H9 (cell line): ENCODE measurements at regions not wholly inside any gene's neighbourhood (a gene's known extent, or its start where the extent isn't known, plus 50 kb on each side); places are given as distances from the start of the nearest gene placed in this dataset.

Source experiments
- DNase-seq: peaks from one replicate; pipeline ENCODE4 v3.0.0-alpha.2; 2017
- H2AFZ ChIP-seq: one replicate; pipeline ENCODE4 v1.6.1; 2013; ENCODE audit warnings: mild to moderate bottlenecking, low read length, control low read depth, moderate library complexity
- H2AK5ac ChIP-seq: 2 replicates; pipeline ENCODE4 v1.6.1; 2013; ENCODE audit warnings: low read length, control low read depth, mixed read lengths; ENCODE audit not compliant: insufficient read length
- H2BK120ac ChIP-seq: one replicate; pipeline ENCODE4 v1.6.1; 2013; ENCODE audit warnings: low read depth, mild to moderate bottlenecking, low read length, control low read depth, inconsistent platforms; ENCODE audit not compliant: poor library complexity, severe bottlenecking
- H2BK12ac ChIP-seq: 2 replicates; pipeline ENCODE4 v1.6.1; 2013; ENCODE audit warnings: low read length, control low read depth, mixed read lengths, low read depth; ENCODE audit not compliant: insufficient read length
- H2BK15ac ChIP-seq: 2 replicates; pipeline ENCODE4 v1.6.1; 2013; ENCODE audit warnings: low read depth, low read length, control low read depth
- H2BK20ac ChIP-seq: one replicate; pipeline ENCODE4 v1.6.1; 2013; ENCODE audit warnings: low read depth, mild to moderate bottlenecking, low read length, control low read depth, inconsistent platforms; ENCODE audit not compliant: poor library complexity, severe bottlenecking
- H2BK5ac ChIP-seq: 2 replicates; pipeline ENCODE4 v1.6.1; 2013; ENCODE audit warnings: low read length, control low read depth, mixed read lengths; ENCODE audit not compliant: insufficient read length
- H3K14ac ChIP-seq: 2 replicates; pipeline ENCODE4 v1.6.1; 2013; ENCODE audit warnings: low read length, control low read depth; ENCODE audit not compliant: insufficient read depth
- H3K18ac ChIP-seq: 2 replicates; pipeline ENCODE4 v1.6.1; 2013; ENCODE audit warnings: low read depth, mild to moderate bottlenecking, mixed read lengths, low read length, control low read depth; ENCODE audit not compliant: insufficient read length
- H3K23ac ChIP-seq: 2 replicates; pipeline ENCODE4 v1.6.1; 2013; ENCODE audit warnings: low read length, control low read depth, mixed read lengths, low read depth; ENCODE audit not compliant: insufficient read length
- H3K23me2 ChIP-seq: 2 replicates; pipeline ENCODE4 v1.6.1; 2013; ENCODE audit warnings: low read depth, mild to moderate bottlenecking, mixed read lengths, low read length, control low read depth; ENCODE audit not compliant: insufficient read length, poor library complexity, severe bottlenecking
- H3K27ac ChIP-seq: 2 replicates; pipeline ENCODE4 v1.5.1; 2013; ENCODE audit warnings: low read length, control low read depth, mixed read lengths, low read depth; ENCODE audit not compliant: insufficient read length
- H3K27me3 ChIP-seq: 2 replicates; pipeline ENCODE4 v1.6.1; 2013; ENCODE audit warnings: low read length, control low read depth, inconsistent platforms; ENCODE audit not compliant: insufficient read depth
- H3K4ac ChIP-seq: 2 replicates; pipeline ENCODE4 v1.6.1; 2013; ENCODE audit warnings: low read depth, mild to moderate bottlenecking, control low read depth, inconsistent platforms, low read length, moderate library complexity
- H3K4me1 ChIP-seq: 2 replicates; pipeline ENCODE4 v1.6.1; 2013; ENCODE audit warnings: low read length, control low read depth, inconsistent platforms; ENCODE audit not compliant: insufficient read depth
- H3K4me2 ChIP-seq: 2 replicates; pipeline ENCODE4 v1.6.1; 2013; ENCODE audit warnings: low read length, control low read depth, mixed read lengths; ENCODE audit not compliant: insufficient read length, insufficient read depth
- H3K56ac ChIP-seq: 2 replicates; pipeline ENCODE4 v1.6.1; 2013; ENCODE audit warnings: low read depth, mild to moderate bottlenecking, mixed read lengths, low read length, control low read depth; ENCODE audit not compliant: insufficient read length
- H3K79me1 ChIP-seq: 2 replicates; pipeline ENCODE4 v1.6.1; 2013; ENCODE audit warnings: low read depth, mild to moderate bottlenecking, moderate library complexity, low read length, control low read depth, inconsistent platforms; ENCODE audit not compliant: insufficient read depth, poor library complexity, severe bottlenecking
- H3K79me2 ChIP-seq: 2 replicates; pipeline ENCODE4 v1.6.1; 2013; ENCODE audit warnings: low read length, control low read depth, inconsistent platforms; ENCODE audit not compliant: insufficient read depth
- H3K9ac ChIP-seq: 2 replicates; pipeline ENCODE4 v1.6.1; 2013; ENCODE audit warnings: low read length, control low read depth, mixed read lengths; ENCODE audit not compliant: insufficient read length; ENCODE audit errors: extremely low read depth
- H3K9me3 ChIP-seq: one replicate; pipeline ENCODE4 v1.6.1; 2013; ENCODE audit warnings: low read depth, low read length, inconsistent platforms; ENCODE audit not compliant: control insufficient read depth
- H3T11ph ChIP-seq: one replicate; pipeline ENCODE4 v1.6.1; 2013; ENCODE audit warnings: mild to moderate bottlenecking, low read length, control low read depth, inconsistent platforms
- H4K20me1 ChIP-seq: one replicate; pipeline ENCODE4 v1.6.1; 2013; ENCODE audit not compliant: control insufficient read depth, insufficient read length, insufficient read depth
- H4K5ac ChIP-seq: 2 replicates; pipeline ENCODE4 v1.6.1; 2013; ENCODE audit warnings: low read depth, mild to moderate bottlenecking, mixed read lengths, low read length, control low read depth; ENCODE audit not compliant: insufficient read length
- H4K8ac ChIP-seq: replicated peaks from 2 replicates; pipeline ENCODE4 v1.6.1; 2013; ENCODE audit warnings: low read length, control low read depth, mixed read lengths, low read depth; ENCODE audit not compliant: insufficient read length
- H4K91ac ChIP-seq: 2 replicates; pipeline ENCODE4 v1.6.1; 2013; ENCODE audit warnings: low read depth, mild to moderate bottlenecking, moderate library complexity, mixed read lengths, low read length, control low read depth; ENCODE audit not compliant: insufficient read length
- H3K27ac Mint-ChIP-seq, 3 experiments: 2 replicates in 2 of 3; 3 replicates in 1 of 3; pipeline ENCODE4 v1.8.0; 2020 to 2021; ENCODE audit warnings: mixed read lengths in 3 of 3, mild to moderate bottlenecking in 1 of 3, moderate library complexity in 1 of 3
- H3K27me3 Mint-ChIP-seq: 2 replicates; pipeline ENCODE4 v1.8.0; 2021; ENCODE audit warnings: low read depth, mild to moderate bottlenecking, moderate library complexity, mixed read lengths
- H3K36me3 Mint-ChIP-seq, 3 experiments: 2 replicates in 2 of 3; 3 replicates in 1 of 3; pipeline ENCODE4 v1.8.0; 2020 to 2021; ENCODE audit warnings: low read depth in 3 of 3, mixed read lengths in 3 of 3; ENCODE audit not compliant: insufficient read depth in 1 of 3
- H3K4me1 Mint-ChIP-seq, 2 experiments: 2 replicates each; pipeline ENCODE4 v1.8.0; 2020; ENCODE audit warnings: mixed read lengths in 2 of 2
- H3K4me3 Mint-ChIP-seq, 2 experiments: 2 replicates in 1 of 2; 3 replicates in 1 of 2; pipeline ENCODE4 v1.8.0; 2020 to 2021; ENCODE audit warnings: mild to moderate bottlenecking in 2 of 2, mixed read lengths in 2 of 2, moderate library complexity in 1 of 2
- H3K9me3 Mint-ChIP-seq, 2 experiments: 2 replicates in 1 of 2; 3 replicates in 1 of 2; pipeline ENCODE4 v1.8.0; 2020; ENCODE audit warnings: mild to moderate bottlenecking in 2 of 2, mixed read lengths in 2 of 2, moderate library complexity in 1 of 2
- WGBS: extraction: QIAGEN DNeasy Blood & Tissue Kit; methylation state at CpG from one replicate; pipeline ENCODE4 v1.1.7; 2013; ENCODE audit warnings: missing lambda C conversion rate, low lambda C conversion rate, mixed read lengths; ENCODE audit not compliant: insufficient read length; ENCODE audit errors: extremely low coverage; 5-methylcytosine and 5-hydroxymethylcytosine counted together
- TF ChIP-seq, protein P1 (sequence below): fragments of 200-600 bp; sonication (generic); conservative IDR thresholded peaks from 3 replicates; pipeline ENCODE4 v1.8.0; 2021; ENCODE audit warnings: antibody characterized with exemption, mild to moderate bottlenecking

GRCh38 chr3:65081536-65081935 is 393.7 kb upstream of the ADAMTS9 start:
- no peak overlapping the region for H3K27ac ChIP-seq
- no peak overlapping the region for H3K4me2 ChIP-seq
- H3K56ac ChIP-seq = no peak overlapping the region
- H3K18ac ChIP-seq = no peak overlapping the region
- TF ChIP-seq, protein P1, sequence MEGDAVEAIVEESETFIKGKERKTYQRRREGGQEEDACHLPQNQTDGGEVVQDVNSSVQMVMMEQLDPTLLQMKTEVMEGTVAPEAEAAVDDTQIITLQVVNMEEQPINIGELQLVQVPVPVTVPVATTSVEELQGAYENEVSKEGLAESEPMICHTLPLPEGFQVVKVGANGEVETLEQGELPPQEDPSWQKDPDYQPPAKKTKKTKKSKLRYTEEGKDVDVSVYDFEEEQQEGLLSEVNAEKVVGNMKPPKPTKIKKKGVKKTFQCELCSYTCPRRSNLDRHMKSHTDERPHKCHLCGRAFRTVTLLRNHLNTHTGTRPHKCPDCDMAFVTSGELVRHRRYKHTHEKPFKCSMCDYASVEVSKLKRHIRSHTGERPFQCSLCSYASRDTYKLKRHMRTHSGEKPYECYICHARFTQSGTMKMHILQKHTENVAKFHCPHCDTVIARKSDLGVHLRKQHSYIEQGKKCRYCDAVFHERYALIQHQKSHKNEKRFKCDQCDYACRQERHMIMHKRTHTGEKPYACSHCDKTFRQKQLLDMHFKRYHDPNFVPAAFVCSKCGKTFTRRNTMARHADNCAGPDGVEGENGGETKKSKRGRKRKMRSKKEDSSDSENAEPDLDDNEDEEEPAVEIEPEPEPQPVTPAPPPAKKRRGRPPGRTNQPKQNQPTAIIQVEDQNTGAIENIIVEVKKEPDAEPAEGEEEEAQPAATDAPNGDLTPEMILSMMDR = no peak
- WGBS = no CpG with 5 or more reads among the region's 2 CpGs
- H3K9me3 Mint-ChIP-seq = peaks cover 6 to 7% of the 10 kb centered on the region in 2 experiments; a peak in 3 of 5 replicates
- H3K23ac ChIP-seq = no peak overlapping the region
- no peak overlapping the region for H2BK15ac ChIP-seq
- no peak overlapping the region for H3K4me3 Mint-ChIP-seq
- H3K36me3 Mint-ChIP-seq = no peaks in the 10 kb centered on the region
- H3K4ac ChIP-seq = no peak overlapping the region
- H4K91ac ChIP-seq = no peak overlapping the region
- H3K27me3 Mint-ChIP-seq = peaks cover 24% of the 10 kb centered on the region
- H3K4me1 Mint-ChIP-seq = peaks cover 11 to 21% of the 10 kb centered on the region in 2 experiments
- H4K8ac ChIP-seq = no peak overlapping the region
- H2AFZ ChIP-seq = no peak overlapping the region
- no peaks in the 10 kb centered on the region for H3K79me2 ChIP-seq
- H2AK5ac ChIP-seq = no peak overlapping the region
- peaks cover 3% of the 10 kb centered on the region; the same call in 1 of the 2 replicates for H3K4me1 ChIP-seq
- no peak overlapping the region for H2BK12ac ChIP-seq
- no peak for DNase-seq
- no peak overlapping the region for H2BK120ac ChIP-seq
- no peak overlapping the region for H3T11ph ChIP-seq
- H3K27me3 ChIP-seq = no peaks in the 10 kb centered on the region
- H2BK5ac ChIP-seq = no peak overlapping the region
- H3K79me1 ChIP-seq = no peaks in the 10 kb centered on the region
- no peaks in the 10 kb centered on the region for H3K9me3 ChIP-seq
- no peak overlapping the region for H2BK20ac ChIP-seq
- no peak overlapping the region for H3K14ac ChIP-seq
- H3K27ac Mint-ChIP-seq = no peak overlapping the region
- H3K23me2 ChIP-seq = no peaks in the 10 kb centered on the region
- H3K9ac ChIP-seq = no peak overlapping the region
- no peak overlapping the region for H4K5ac ChIP-seq
- no peaks in the 10 kb centered on the region for H4K20me1 ChIP-seq
